IMR-90 (cell line): ENCODE measurements at regions not wholly inside any gene's neighbourhood (a gene's known extent, or its start where the extent isn't known, plus 50 kb on each side); places are given as distances from the start of the nearest gene placed in this dataset.

Experiments used
- ATAC-seq: fragments of 200-7000 bp; cut with Tn5 transposase; 2 replicates; pipeline ENCODE4 v1.9.1; 2020; ENCODE audit warnings: low read depth, mild to moderate bottlenecking, moderate library complexity
- BruUV-seq: library from RNA; stranded (reverse); fragments of 400-500 nt; replicated peaks from 2 replicates; lab custom pipeline; 2021; lab: Mats Ljungman, UMichigan
- CTCF ChIA-PET: fragments of 300-600 bp; formaldehyde crosslinking; extraction: SDS; loops from one replicate; lab custom pipeline; 2021; ENCODE audit warnings: antibody characterized with exemption; lab: Yijun Ruan, JAX
- POLR2A ChIA-PET: fragments of 300-600 bp; sonication (Branson Sonifier 250); formaldehyde crosslinking; loops from one replicate; lab custom pipeline; 2022; ENCODE audit warnings: antibody characterized with exemption; ENCODE audit not compliant: unreplicated experiment; lab: Charles Lee
- DNase-seq: peaks from one replicate; pipeline ENCODE4 v3.0.0; 2013
- H2AFZ ChIP-seq: replicated peaks from 2 replicates; pipeline ENCODE3; 2013; ENCODE audit warnings: low read length, mild to moderate bottlenecking; ENCODE audit not compliant: poor library complexity
- H2AK5ac ChIP-seq: 2 replicates; pipeline ENCODE4 v1.6.1; 2013; ENCODE audit warnings: low read depth, low read length, inconsistent platforms
- H2AK9ac ChIP-seq: replicated peaks from 2 replicates; pipeline ENCODE3; 2013; ENCODE audit warnings: mild to moderate bottlenecking, low read depth, low read length, moderate library complexity; ENCODE audit not compliant: poor library complexity
- H2BK120ac ChIP-seq: 2 replicates; pipeline ENCODE4 v1.6.1; 2013; ENCODE audit warnings: low read depth, low read length, inconsistent platforms
- H2BK15ac ChIP-seq: 3 replicates; pipeline ENCODE4 v1.6.1; 2013; ENCODE audit warnings: low read depth, low read length, inconsistent platforms
- H2BK20ac ChIP-seq: 2 replicates; pipeline ENCODE4 v1.6.1; 2013; ENCODE audit warnings: low read depth, mild to moderate bottlenecking, inconsistent platforms, low read length, moderate library complexity
- H2BK5ac ChIP-seq: 2 replicates; pipeline ENCODE4 v1.6.1; 2013; ENCODE audit warnings: mild to moderate bottlenecking, low read depth, low read length, inconsistent platforms; ENCODE audit not compliant: poor library complexity, severe bottlenecking
- H3K14ac ChIP-seq: replicated peaks from 2 replicates; pipeline ENCODE4 v1.6.1; 2013; ENCODE audit warnings: low read depth, low read length, inconsistent platforms
- H3K18ac ChIP-seq: 2 replicates; pipeline ENCODE4 v1.6.1; 2013; ENCODE audit warnings: low read depth, low read length, control low read depth
- H3K23ac ChIP-seq: 2 replicates; pipeline ENCODE4 v1.6.1; 2013; ENCODE audit warnings: low read depth, low read length, inconsistent platforms
- H3K27ac ChIP-seq: 2 replicates; pipeline ENCODE4 v1.5.1; 2013; ENCODE audit warnings: mild to moderate bottlenecking, control low read depth, low read length; ENCODE audit not compliant: insufficient read depth
- H3K27me3 ChIP-seq: 2 replicates; pipeline ENCODE4 v1.6.1; 2013; ENCODE audit warnings: low read length; ENCODE audit not compliant: control insufficient read depth, insufficient read depth
- H3K36me3 ChIP-seq: 2 replicates; pipeline ENCODE4 v1.6.1; 2013; ENCODE audit warnings: low read length, mixed read lengths; ENCODE audit not compliant: control insufficient read depth, insufficient read depth
- H3K4ac ChIP-seq: 2 replicates; pipeline ENCODE4 v1.6.1; 2013; ENCODE audit warnings: low read depth, low read length, inconsistent platforms
- H3K4me1 ChIP-seq: 2 replicates; pipeline ENCODE4 v1.6.1; 2013; ENCODE audit warnings: low read length, mixed read lengths; ENCODE audit not compliant: control insufficient read depth, insufficient read depth
- H3K4me2 ChIP-seq: 2 replicates; pipeline ENCODE4 v1.6.1; 2013; ENCODE audit warnings: low read depth, mild to moderate bottlenecking, control low read depth, low read length, moderate library complexity
- H3K4me3 ChIP-seq: 2 replicates; pipeline ENCODE4 v1.5.1; 2013; ENCODE audit warnings: low read depth, mild to moderate bottlenecking, control low read depth, low read length, moderate library complexity; ENCODE audit not compliant: insufficient read depth
- H3K56ac ChIP-seq: 2 replicates; pipeline ENCODE4 v1.6.1; 2013; ENCODE audit warnings: low read length, inconsistent platforms; ENCODE audit not compliant: insufficient read depth; ENCODE audit errors: extremely low read depth
- H3K79me1 ChIP-seq, 2 experiments: 2 replicates each; pipeline ENCODE4 v1.6.1; 2013; ENCODE audit warnings: low read length in 2 of 2, inconsistent platforms in 1 of 2, low read depth in 1 of 2
- H3K9ac ChIP-seq: 2 replicates; pipeline ENCODE4 v1.6.1; 2013; ENCODE audit warnings: low read depth, low read length, control low read depth
- H3K9me1 ChIP-seq: 2 replicates; pipeline ENCODE4 v1.6.1; 2013; ENCODE audit warnings: low read length, inconsistent platforms; ENCODE audit not compliant: insufficient read depth
- H3K9me3 ChIP-seq: 2 replicates; pipeline ENCODE4 v1.6.1; 2013; ENCODE audit warnings: low read length; ENCODE audit not compliant: control insufficient read depth, insufficient read depth
- H4K20me1 ChIP-seq: 2 replicates; pipeline ENCODE4 v1.6.1; 2013; ENCODE audit warnings: low read length, inconsistent platforms; ENCODE audit not compliant: insufficient read depth
- H4K5ac ChIP-seq: 2 replicates; pipeline ENCODE4 v1.6.1; 2013; ENCODE audit warnings: mild to moderate bottlenecking, low read depth, low read length, control low read depth
- H4K8ac ChIP-seq, 2 experiments: 2 replicates each; pipeline ENCODE4 v1.6.1; 2013; ENCODE audit warnings: low read depth in 2 of 2, low read length in 2 of 2, control low read depth in 1 of 2, inconsistent platforms in 1 of 2
- H4K91ac ChIP-seq: 2 replicates; pipeline ENCODE4 v1.6.1; 2013; ENCODE audit warnings: low read depth, low read length, inconsistent platforms; ENCODE audit not compliant: insufficient read depth
- BHLHE40 ChIP-seq: fragments of 150-350 bp; IDR thresholded peaks from 2 replicates; pipeline ENCODE4 v1.6.1; 2016; ENCODE audit warnings: mild to moderate bottlenecking, low read depth, low read length
- CTCF ChIP-seq: conservative IDR thresholded peaks from 2 replicates; pipeline ENCODE4 v1.5.1; 2012; ENCODE audit warnings: mild to moderate bottlenecking, low read depth, low read length, improper control_type of control experiment
- ELK1 ChIP-seq: fragments of 150-350 bp; IDR thresholded peaks from 2 replicates; pipeline ENCODE4 v1.6.1; 2016; ENCODE audit warnings: low read depth, mild to moderate bottlenecking, low read length, moderate library complexity, borderline replicate concordance
- FOS ChIP-seq: fragments of 150-350 bp; IDR thresholded peaks from 2 replicates; pipeline ENCODE4 v1.6.1; 2016; ENCODE audit warnings: low read depth, low read length
- MAFK ChIP-seq: IDR thresholded peaks from 2 replicates; pipeline ENCODE4 v1.6.1; 2012; ENCODE audit warnings: low read depth, low read length, improper control_type of control experiment
- MXI1 ChIP-seq: IDR thresholded peaks from 2 replicates; pipeline ENCODE4 v1.6.1; 2012; ENCODE audit warnings: low read depth, mild to moderate bottlenecking, low read length, moderate library complexity, borderline replicate concordance
- NFE2L2 ChIP-seq: fragments of 150-350 bp; IDR thresholded peaks from 2 replicates; pipeline ENCODE4 v1.6.1; 2016; ENCODE audit warnings: low read depth, mild to moderate bottlenecking, low read length
- POLR2A ChIP-seq: IDR thresholded peaks from 2 replicates; pipeline ENCODE4 v1.6.1; 2012; ENCODE audit warnings: mild to moderate bottlenecking, low read depth, low read length
- RFX5 ChIP-seq: IDR thresholded peaks from 2 replicates; pipeline ENCODE4 v1.8.0; 2012; ENCODE audit warnings: low read depth, mild to moderate bottlenecking, low read length, moderate library complexity
- SMC3 ChIP-seq: fragments of 150-350 bp; IDR thresholded peaks from 2 replicates; pipeline ENCODE4 v1.6.1; 2016; ENCODE audit warnings: low read depth, mild to moderate bottlenecking, antibody characterized with exemption, low read length, moderate library complexity
- USF2 ChIP-seq: fragments of 150-350 bp; IDR thresholded peaks from 2 replicates; pipeline ENCODE4 v1.6.1; 2017; ENCODE audit warnings: mild to moderate bottlenecking, antibody characterized with exemption, low read length, low read depth
- WGBS, 2 experiments: methylation state at CpG; one replicate each; pipeline versions ENCODE4 v1.1.5 to v1.1.7; 2013; ENCODE audit warnings: missing lambda C conversion rate in 2 of 2; ENCODE audit not compliant: insufficient read length in 1 of 2; ENCODE audit errors: extremely low coverage in 2 of 2; 5-methylcytosine and 5-hydroxymethylcytosine counted together
- dilution Hi-C: fragments of 300-500 bp; cut with HindIII; formaldehyde crosslinking; loops from one replicate; pipeline ENCODE4 v1.14.3; 2018; ENCODE audit warnings: low sequenced_read_pairs; ENCODE audit not compliant: unreplicated experiment
- in situ Hi-C: fragments of 300-500 bp; cut with MboI; formaldehyde crosslinking; loops from 3 replicates; pipeline ENCODE4 v1.14.3; 2019; ENCODE audit warnings: low sequenced_read_pairs, inconsistent platforms, mixed read lengths
- intact Hi-C: fragments of 100-400 bp; cut with micrococcal nuclease; formaldehyde crosslinking; loops from 2 replicates; pipeline ENCODE4 v1.10.0; 2022

- dilution Hi-C loops, result no loop called here
These were observed 109.2 kb downstream of the CDCA7 start for GRCh38 chr2:173463846-173464245.

More at GRCh38 chr2:173463846-173464245, 109.2 kb downstream of the CDCA7 start:
- TF ChIP-seq MXI1, result no peak
- no peak for TF ChIP-seq CTCF
- TF ChIP-seq SMC3, result no peak
- TF ChIP-seq NFE2L2, result no peak
- no peak for TF ChIP-seq FOS
- no peak for TF ChIP-seq MAFK
- TF ChIP-seq USF2, result no peak
- no peak for TF ChIP-seq ELK1
- no peak for TF ChIP-seq BHLHE40
- TF ChIP-seq RFX5, result no peak
- no peak for TF ChIP-seq POLR2A
- in situ Hi-C loops (no loop called here), intact Hi-C loops (no loop called here)
- no peak for DNase-seq
- Histone ChIP-seq H3K9me1 (no peaks in the 10 kb centered on the region), H4K91ac (no peak overlapping the region), H2BK5ac (no peak overlapping the region), H3K4me3 (no peak overlapping the region), H3K14ac (no peak overlapping the region), H3K23ac (no peak overlapping the region), H4K20me1 (no peaks in the 10 kb centered on the region), H4K8ac (no peak overlapping the region), H3K18ac (no peak overlapping the region), H3K4ac (no peak overlapping the region), H2AK5ac (no peak overlapping the region), H2BK15ac (no peak overlapping the region), H3K9me3 (no peaks in the 10 kb centered on the region), H3K4me1 (no peaks in the 10 kb centered on the region), H2AK9ac (no peak overlapping the region), H3K56ac (no peak overlapping the region), H3K27ac (no peak overlapping the region), H3K9ac (no peak overlapping the region), H3K4me2 (no peak overlapping the region), H2AFZ (no peak overlapping the region), H4K5ac (no peak overlapping the region), H3K36me3 (no peaks in the 10 kb centered on the region), H3K79me1 (no peaks in the 10 kb centered on the region), H3K27me3 (peaks cover 33% of the 10 kb centered on the region), H2BK20ac (no peak overlapping the region), H2BK120ac (no peak overlapping the region)
- WGBS, 2 experiments, result no CpG with 5 or more reads among the region's 6 CpGs
- BruUV-seq, result no TSS peak
- POLR2A ChIA-PET, result no interaction called here
- CTCF ChIA-PET, result no interaction called here
- ATAC-seq, result no peak
